ENCODE measurements at regions not wholly inside any gene's neighbourhood (a gene's known extent, or its start where the extent isn't known, plus 50 kb on each side); places are given as distances from the start of the nearest gene placed in this dataset.

DNA sequence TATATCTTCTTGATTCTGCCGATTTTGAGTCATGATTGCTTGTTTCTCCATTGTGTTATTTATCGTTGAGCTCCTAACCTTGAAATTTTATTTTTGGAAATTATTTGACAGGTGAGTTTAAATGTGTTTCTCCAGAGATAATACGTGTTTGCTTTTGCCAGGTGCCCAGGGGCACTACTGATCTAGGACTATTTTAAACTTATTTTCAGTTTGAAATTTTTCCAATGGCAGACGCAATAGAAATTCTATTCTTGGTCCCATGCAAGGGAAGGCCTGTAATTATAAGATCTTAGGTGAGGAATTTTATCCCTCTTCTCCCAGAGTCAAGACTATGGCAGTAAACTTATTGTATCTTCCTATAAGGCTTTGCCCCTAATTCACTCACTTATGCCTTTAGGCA, 252.8 kb downstream of the AEBP2 start:
- Mint-ChIP-seq H3K36me3 (ENCODE audit: unreplicated experiment) (no peaks in the 10 kb centered on the region), H3K27ac (ENCODE audit: unreplicated experiment) (no peak overlapping the region), H3K4me1 (ENCODE audit: low read depth, unreplicated experiment) (no peaks in the 10 kb centered on the region), H3K27me3 (ENCODE audit: unreplicated experiment) (peaks cover 2% of the 10 kb centered on the region), H3K4me3 (ENCODE audit: unreplicated experiment) (no peak overlapping the region), H3K9me3 (ENCODE audit: unreplicated experiment) (peaks cover 5% of the 10 kb centered on the region)
- no peak for DNase-seq
- TF ChIP-seq, protein P1, sequence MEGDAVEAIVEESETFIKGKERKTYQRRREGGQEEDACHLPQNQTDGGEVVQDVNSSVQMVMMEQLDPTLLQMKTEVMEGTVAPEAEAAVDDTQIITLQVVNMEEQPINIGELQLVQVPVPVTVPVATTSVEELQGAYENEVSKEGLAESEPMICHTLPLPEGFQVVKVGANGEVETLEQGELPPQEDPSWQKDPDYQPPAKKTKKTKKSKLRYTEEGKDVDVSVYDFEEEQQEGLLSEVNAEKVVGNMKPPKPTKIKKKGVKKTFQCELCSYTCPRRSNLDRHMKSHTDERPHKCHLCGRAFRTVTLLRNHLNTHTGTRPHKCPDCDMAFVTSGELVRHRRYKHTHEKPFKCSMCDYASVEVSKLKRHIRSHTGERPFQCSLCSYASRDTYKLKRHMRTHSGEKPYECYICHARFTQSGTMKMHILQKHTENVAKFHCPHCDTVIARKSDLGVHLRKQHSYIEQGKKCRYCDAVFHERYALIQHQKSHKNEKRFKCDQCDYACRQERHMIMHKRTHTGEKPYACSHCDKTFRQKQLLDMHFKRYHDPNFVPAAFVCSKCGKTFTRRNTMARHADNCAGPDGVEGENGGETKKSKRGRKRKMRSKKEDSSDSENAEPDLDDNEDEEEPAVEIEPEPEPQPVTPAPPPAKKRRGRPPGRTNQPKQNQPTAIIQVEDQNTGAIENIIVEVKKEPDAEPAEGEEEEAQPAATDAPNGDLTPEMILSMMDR (IDR thresholded peaks at IDR 0.05; ENCODE audit: partially characterized antibody, unreplicated experiment), result no peak

DNA sequence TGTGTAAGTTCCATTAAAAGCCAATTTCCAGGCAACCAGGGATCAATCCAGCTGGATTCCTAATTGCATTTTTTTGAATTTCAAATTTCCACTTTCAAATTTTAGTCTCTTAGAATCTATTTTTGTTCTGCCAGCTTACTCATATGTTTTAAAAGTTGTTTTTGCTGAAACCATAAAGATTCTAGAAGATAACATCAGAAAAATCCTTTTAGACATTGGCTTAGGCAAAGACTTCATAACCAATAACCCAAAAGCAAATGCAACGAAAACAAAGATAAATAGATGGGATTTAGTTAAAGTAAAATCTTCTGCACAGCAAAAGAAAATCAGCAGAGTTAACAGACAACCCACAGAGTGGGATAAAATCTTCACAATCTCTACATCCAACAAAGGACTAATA, 253.3 kb downstream of the AEBP2 start:
- Mint-ChIP-seq H3K27me3 (ENCODE audit: unreplicated experiment) (peaks cover 2% of the 10 kb centered on the region), H3K4me3 (ENCODE audit: unreplicated experiment) (no peak overlapping the region), H3K4me1 (ENCODE audit: low read depth, unreplicated experiment) (no peaks in the 10 kb centered on the region), H3K36me3 (ENCODE audit: unreplicated experiment) (no peaks in the 10 kb centered on the region), H3K27ac (ENCODE audit: unreplicated experiment) (no peak overlapping the region), H3K9me3 (ENCODE audit: unreplicated experiment) (peaks cover 5% of the 10 kb centered on the region)
- no peak for DNase-seq
- TF ChIP-seq, protein P1 (IDR thresholded peaks at IDR 0.05; ENCODE audit: partially characterized antibody, unreplicated experiment), result no peak

DNA sequence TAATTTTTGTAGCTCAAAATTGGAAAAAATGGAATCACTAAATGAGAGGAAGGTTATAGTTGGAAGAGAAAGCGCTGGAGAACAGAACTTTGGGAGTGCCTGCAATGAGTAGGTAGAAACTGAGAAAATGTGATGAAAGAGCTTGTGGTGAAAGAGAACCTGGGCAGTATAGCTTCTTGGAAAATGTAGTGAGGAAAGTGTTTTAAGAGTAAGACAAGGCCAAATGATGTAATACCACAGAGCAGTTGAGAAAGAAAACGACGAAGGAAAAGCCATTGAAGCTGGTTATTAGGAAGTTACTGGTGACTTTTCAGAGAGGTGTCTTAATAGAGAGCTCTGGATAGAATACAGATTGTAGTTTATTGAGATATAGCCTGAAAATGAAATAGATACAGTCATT, 255.3 kb downstream of the AEBP2 start:
- TF ChIP-seq, protein P1 (IDR thresholded peaks at IDR 0.05; ENCODE audit: partially characterized antibody, unreplicated experiment), result no peak
- Mint-ChIP-seq H3K27me3 (ENCODE audit: unreplicated experiment) (no peaks in the 10 kb centered on the region), H3K27ac (ENCODE audit: unreplicated experiment) (no peak overlapping the region), H3K36me3 (ENCODE audit: unreplicated experiment) (no peaks in the 10 kb centered on the region), H3K4me1 (ENCODE audit: low read depth, unreplicated experiment) (no peaks in the 10 kb centered on the region), H3K9me3 (ENCODE audit: unreplicated experiment) (peaks cover 4% of the 10 kb centered on the region), H3K4me3 (ENCODE audit: unreplicated experiment) (no peak overlapping the region)
- no peak for DNase-seq

DNA sequence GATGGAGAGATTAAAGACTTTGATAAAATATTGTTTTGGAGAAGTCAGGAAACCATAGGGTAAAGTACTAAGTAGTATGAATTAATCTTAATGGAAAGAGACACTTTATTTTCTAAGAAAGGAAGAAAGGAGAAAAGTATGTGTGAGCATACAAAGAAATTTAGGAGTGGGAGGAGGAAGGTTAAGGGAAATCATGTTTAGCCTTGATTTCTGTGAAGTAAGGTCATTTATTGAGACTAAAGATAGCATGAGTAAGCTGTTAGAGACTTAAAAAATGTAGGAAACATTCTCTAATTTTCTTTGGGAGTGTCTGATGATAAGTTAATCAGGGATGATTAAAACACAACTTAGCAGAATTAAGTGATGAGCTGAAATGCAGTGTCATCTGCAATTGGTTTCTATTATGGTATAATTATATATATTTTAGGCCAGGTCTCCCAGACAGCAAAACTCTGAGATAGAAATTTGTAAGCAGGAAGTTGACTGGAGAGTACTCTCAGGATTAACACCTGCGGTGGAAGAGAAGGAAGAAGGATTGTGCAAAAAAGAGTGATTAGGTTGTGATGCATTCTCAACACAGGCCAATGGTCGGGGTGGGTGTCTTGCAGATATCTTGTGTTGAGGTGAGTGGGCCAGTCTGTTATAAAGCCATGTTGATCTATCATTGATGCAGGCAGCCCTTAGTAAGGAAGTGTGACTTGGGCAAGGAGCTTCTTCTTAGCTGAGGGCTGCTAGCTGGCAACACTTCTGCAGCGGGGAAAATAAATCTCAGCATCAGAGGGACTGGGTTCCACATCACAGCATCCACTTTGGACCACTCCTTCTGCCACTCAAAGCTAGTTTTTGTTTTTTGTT, 256.2 kb downstream of the AEBP2 start:
- no peak overlapping the region for H3K27ac Mint-ChIP-seq (ENCODE audit: unreplicated experiment)

DNA sequence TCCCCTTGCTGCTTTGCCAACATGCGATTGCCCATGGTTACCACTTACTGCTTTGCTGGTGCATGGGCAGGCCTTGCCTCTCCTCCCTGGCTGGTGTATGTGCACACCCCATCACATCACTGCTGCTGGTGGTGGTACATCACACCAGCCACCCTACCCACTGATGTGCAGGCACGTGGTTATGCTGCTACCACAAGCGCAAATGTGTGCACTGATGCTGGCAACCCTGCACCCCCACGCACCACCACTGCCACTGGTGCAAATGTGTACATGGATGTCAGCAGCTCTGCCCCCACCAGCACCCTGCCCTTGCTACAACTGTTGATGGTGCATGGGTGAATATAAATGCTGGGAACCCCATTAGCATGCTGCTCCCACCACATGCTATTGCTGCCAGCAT, 261.7 kb downstream of the AEBP2 start:
- DNase-seq, result no peak
- H3K4me1 Mint-ChIP-seq (ENCODE audit: low read depth, unreplicated experiment), result no peaks in the 10 kb centered on the region
- H3K9me3 Mint-ChIP-seq (ENCODE audit: unreplicated experiment), result peaks cover 5% of the 10 kb centered on the region
- H3K36me3 Mint-ChIP-seq (ENCODE audit: unreplicated experiment), result no peaks in the 10 kb centered on the region
- no peak overlapping the region for H3K4me3 Mint-ChIP-seq (ENCODE audit: unreplicated experiment)
- H3K27ac Mint-ChIP-seq (ENCODE audit: unreplicated experiment), result no peak overlapping the region
- no peaks in the 10 kb centered on the region for H3K27me3 Mint-ChIP-seq (ENCODE audit: unreplicated experiment)
- TF ChIP-seq, protein P1 (IDR thresholded peaks at IDR 0.05; ENCODE audit: partially characterized antibody, unreplicated experiment), result no peak

More for the DNA sequence above, 256.2 kb downstream of the AEBP2 start:
- DNase-seq, result no peak
- H3K36me3 Mint-ChIP-seq (ENCODE audit: unreplicated experiment), result no peaks in the 10 kb centered on the region
- no peaks in the 10 kb centered on the region for H3K4me1 Mint-ChIP-seq (ENCODE audit: low read depth, unreplicated experiment)
- H3K4me3 Mint-ChIP-seq (ENCODE audit: unreplicated experiment), result no peak overlapping the region
- TF ChIP-seq, protein P1 (IDR thresholded peaks at IDR 0.05; ENCODE audit: partially characterized antibody, unreplicated experiment), result no peak
- no peaks in the 10 kb centered on the region for H3K27me3 Mint-ChIP-seq (ENCODE audit: unreplicated experiment)
- peaks cover 4% of the 10 kb centered on the region for H3K9me3 Mint-ChIP-seq (ENCODE audit: unreplicated experiment)
